ENCODE measurements at regions not wholly inside any gene's neighbourhood (a gene's known extent, or its start where the extent isn't known, plus 50 kb on each side); places are given as distances from the start of the nearest gene placed in this dataset.

DNA sequence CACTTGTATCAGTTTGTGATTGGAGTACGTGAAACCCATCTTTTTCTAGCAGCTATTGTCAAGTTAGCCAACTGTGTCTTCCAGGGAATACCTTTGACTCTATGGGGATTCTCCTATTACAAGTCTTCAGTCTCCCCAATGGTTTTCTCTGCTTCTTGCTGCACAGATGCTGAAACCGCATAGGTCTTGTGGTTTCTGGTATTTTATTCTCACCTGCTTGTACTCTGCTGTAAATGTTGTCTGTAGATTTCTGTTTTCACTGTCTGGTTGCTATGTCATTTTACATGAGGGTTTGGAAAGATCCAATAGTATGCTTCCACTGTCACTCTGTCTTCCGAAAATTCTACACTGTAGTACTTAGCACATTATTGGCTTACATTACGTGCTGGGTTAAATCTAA, 1196.9 kb upstream of the C9orf72 start:
- H3K27me3 Mint-ChIP-seq, result no peaks in the 10 kb centered on the region
- H3K36me3 Mint-ChIP-seq (ENCODE audit: low read depth), result no peaks in the 10 kb centered on the region
- H3K4me3 Mint-ChIP-seq, result no peak overlapping the region
- DNase-seq, result no peak
- no peaks in the 10 kb centered on the region for H3K9me3 Mint-ChIP-seq
- no peak overlapping the region for H3K27ac Mint-ChIP-seq
- H3K4me1 Mint-ChIP-seq (ENCODE audit: low read depth), result no peaks in the 10 kb centered on the region

DNA sequence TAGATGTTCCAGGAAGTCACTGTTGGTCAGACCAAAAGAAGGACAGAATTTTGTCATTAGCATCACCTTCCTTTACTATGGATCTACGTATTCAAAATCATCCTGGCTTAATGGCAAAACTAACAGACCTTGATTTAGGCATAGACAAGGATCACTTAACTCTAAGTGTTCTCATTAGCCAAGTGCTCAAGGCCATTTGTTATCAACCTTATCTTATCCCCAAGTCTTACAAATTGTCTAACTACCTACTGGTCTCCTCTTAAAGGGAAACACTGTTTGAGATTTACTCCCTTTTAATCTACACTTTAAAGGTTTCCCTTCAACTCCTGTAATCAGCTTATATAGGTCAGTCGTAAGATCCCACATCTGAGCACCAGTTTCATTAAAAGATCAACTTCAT, 1197.5 kb upstream of the C9orf72 start:
- no peak for DNase-seq
- H3K36me3 Mint-ChIP-seq (ENCODE audit: low read depth), result no peaks in the 10 kb centered on the region
- no peaks in the 10 kb centered on the region for H3K4me1 Mint-ChIP-seq (ENCODE audit: low read depth)
- no peak overlapping the region for H3K27ac Mint-ChIP-seq
- H3K4me3 Mint-ChIP-seq, result no peak overlapping the region
- H3K27me3 Mint-ChIP-seq, result no peaks in the 10 kb centered on the region
- no peaks in the 10 kb centered on the region for H3K9me3 Mint-ChIP-seq

DNA sequence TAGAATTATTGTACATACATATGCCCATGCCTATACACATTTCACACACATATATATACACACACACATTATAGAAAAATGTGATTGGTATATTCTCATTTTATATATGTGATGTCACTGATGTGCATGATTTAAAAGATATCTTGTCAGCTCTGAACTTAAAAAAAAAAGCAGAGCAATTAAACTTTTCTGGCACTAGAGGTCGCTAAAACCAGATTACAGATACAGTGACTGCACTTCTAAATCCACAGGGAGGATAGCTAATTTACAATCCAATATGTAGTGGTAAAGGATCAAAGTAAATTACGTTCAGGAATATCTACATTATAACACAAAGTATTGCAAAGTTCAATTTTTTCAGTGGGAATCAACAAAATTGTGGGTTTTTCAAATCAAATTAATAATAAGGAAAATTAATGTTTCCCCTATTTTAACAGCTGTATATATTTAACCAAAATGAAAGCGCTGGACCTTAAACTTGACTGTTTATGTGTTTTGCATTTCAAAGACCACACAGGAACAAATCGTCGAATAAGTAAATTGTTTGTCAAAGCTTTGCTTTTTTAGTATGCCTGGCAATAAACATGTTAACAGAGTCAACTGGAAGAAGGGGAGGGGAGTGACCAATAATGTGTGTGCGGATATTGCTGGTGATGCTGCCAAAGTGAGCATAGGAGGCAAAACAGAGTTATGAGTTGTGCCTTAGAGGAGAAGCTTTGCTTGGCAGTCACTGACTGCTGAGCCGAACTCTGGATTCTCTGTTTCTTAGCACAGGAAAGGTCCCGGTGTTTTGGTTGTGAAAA, 1201.4 kb upstream of the C9orf72 start:
- Mint-ChIP-seq H3K4me1 (ENCODE audit: low read depth) (no peaks in the 10 kb centered on the region), H3K36me3 (ENCODE audit: low read depth) (no peaks in the 10 kb centered on the region), H3K4me3 (no peak overlapping the region), H3K27me3 (no peaks in the 10 kb centered on the region), H3K9me3 (no peaks in the 10 kb centered on the region), H3K27ac (no peak overlapping the region)
- no peak for DNase-seq

DNA sequence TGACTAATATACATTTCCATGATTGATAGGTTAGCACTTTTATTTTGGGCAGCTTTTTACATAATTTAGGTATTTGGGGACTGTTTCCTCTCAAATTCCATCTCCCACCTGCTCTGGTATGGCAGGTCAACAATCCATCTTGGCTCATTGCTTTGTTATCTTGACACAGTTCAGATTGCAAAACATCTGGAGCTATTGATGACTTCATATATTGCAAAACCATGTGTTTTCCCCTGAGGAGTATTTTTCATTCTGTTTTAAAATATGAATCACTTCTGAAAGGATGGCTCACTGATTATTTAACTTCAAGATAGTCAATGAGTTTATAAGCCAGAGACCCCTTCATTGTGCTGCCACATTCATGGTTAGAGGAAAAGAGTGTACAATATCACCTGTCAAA, 1206.0 kb upstream of the C9orf72 start:
- Mint-ChIP-seq H3K27me3 (no peaks in the 10 kb centered on the region), H3K4me1 (ENCODE audit: low read depth) (no peaks in the 10 kb centered on the region), H3K36me3 (ENCODE audit: low read depth) (no peaks in the 10 kb centered on the region), H3K27ac (no peak overlapping the region), H3K4me3 (no peak overlapping the region), H3K9me3 (no peaks in the 10 kb centered on the region)
- DNase-seq, result no peak

DNA sequence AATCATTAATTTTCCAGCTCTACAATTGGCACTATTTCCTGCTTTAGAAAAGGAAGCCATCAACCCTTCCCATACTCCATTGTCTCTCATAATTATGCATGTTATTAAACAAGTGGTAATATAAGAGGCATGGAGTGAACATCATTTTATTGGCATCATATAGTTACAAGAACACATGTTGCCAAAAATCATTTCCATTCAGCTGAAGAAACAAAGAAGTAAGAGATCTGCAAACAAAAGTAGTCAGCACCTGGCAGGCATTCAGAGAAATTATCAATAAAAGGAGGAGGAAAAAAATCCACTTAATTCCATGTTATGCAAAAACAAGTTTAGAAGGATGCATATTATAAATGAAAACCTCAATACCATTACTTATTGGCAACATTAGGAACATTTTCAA, 1208.2 kb upstream of the C9orf72 start:
- no peaks in the 10 kb centered on the region for H3K9me3 Mint-ChIP-seq
- H3K27me3 Mint-ChIP-seq, result no peaks in the 10 kb centered on the region
- H3K27ac Mint-ChIP-seq, result no peak overlapping the region
- DNase-seq, result no peak
- H3K4me1 Mint-ChIP-seq (ENCODE audit: low read depth), result no peaks in the 10 kb centered on the region
- H3K36me3 Mint-ChIP-seq (ENCODE audit: low read depth), result no peaks in the 10 kb centered on the region
- no peak overlapping the region for H3K4me3 Mint-ChIP-seq

DNA sequence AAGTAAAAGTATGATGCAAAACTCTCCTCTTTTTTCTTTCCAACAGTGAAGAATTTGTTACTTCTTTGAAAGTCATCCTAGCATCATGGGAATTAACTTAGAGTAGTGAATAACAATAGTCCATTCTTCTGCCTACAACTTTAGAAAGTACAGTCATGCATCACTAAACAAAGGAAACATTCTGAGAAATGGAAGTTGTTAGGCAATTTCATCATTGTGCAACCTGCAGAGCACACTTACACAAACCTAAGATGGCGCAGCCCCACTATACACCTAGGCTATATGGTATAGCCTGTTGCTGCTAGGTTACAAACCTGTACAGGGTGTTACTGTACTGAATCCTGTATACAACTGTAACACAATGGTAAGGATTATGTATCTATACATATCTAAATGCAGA, 1209.3 kb upstream of the C9orf72 start:
- DNase-seq, result no peak
- Mint-ChIP-seq H3K9me3 (no peaks in the 10 kb centered on the region), H3K36me3 (ENCODE audit: low read depth) (no peaks in the 10 kb centered on the region), H3K4me3 (no peak overlapping the region), H3K27me3 (no peaks in the 10 kb centered on the region), H3K4me1 (ENCODE audit: low read depth) (no peaks in the 10 kb centered on the region), H3K27ac (no peak overlapping the region)

DNA sequence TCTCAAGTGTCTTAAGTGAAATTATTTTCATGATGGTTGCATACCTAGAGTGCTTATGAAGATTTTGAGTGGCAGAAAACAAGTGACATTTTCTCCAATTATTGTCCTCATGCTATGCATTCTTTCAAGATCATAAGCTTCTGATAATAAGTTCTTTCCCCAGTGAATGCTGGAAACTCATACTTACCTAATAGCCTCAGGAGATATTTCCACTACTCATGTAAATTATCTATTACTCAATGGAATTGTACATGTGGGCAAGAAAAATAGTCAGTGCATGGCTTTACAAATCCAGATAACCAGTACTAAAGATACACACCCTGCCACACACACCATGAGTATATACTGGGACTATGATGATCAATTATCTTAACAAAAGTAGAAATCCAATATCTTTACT, 1219.4 kb upstream of the C9orf72 start:
- H3K9me3 Mint-ChIP-seq, result peaks cover 4% of the 10 kb centered on the region
- H3K4me1 Mint-ChIP-seq (ENCODE audit: low read depth), result no peaks in the 10 kb centered on the region
- no peak overlapping the region for H3K27ac Mint-ChIP-seq
- no peaks in the 10 kb centered on the region for H3K27me3 Mint-ChIP-seq
- no peaks in the 10 kb centered on the region for H3K36me3 Mint-ChIP-seq (ENCODE audit: low read depth)
- no peak for DNase-seq
- no peak overlapping the region for H3K4me3 Mint-ChIP-seq

DNA sequence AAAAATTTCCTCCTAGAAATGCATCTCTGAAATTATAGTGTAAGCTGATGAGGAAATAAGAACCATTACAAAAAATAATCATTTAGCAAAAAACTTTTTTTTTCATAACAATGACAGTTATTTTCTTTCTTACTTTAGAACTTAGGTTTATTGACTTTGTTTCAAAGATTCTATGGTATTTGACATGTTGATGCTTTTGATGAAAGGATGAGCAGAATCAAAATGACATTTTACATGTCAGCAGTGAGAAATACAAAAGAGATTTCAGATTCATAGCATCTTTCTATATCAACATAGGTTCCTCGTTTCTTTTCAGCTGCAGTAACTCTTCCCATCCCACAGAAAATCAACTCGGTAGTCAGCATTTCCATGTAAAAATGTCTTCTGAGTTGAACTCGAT, 1226.6 kb upstream of the C9orf72 start:
- Mint-ChIP-seq H3K36me3 (ENCODE audit: low read depth) (no peaks in the 10 kb centered on the region), H3K9me3 (peaks cover 2% of the 10 kb centered on the region), H3K4me1 (ENCODE audit: low read depth) (no peaks in the 10 kb centered on the region), H3K4me3 (no peak overlapping the region), H3K27me3 (no peaks in the 10 kb centered on the region), H3K27ac (no peak overlapping the region)
- DNase-seq, result no peak

DNA sequence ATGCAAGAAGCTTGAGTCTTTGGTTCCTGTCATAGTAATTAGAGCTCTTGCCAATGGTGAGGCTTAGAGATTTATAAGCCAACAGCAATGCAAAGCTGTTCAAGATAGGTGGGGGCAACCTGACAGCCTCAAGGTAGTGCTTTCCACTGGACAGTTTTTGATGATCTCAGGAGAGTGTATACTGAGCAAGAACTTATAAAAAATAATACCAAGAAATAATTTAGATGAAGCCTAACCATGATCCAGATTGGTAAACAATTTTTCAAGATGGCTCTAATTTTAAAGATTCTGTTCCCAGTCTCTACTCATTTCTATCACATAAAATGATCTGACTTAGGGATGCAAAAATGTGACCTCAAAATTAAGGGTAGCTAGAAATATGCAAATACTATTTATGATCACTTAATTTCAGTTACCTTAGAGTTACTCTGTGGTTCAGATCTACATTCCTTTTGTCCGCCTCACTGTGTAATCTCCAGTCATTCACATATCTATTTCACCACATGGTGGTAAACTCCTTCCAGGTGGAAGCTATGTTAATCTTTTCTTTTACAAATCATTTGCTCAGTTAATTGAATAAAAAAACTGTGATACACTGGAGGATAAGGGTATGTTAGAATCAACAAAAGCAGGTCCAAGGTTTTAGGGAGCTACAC, 1228.0 kb upstream of the C9orf72 start:
- Mint-ChIP-seq H3K27ac (no peak overlapping the region), H3K36me3 (ENCODE audit: low read depth) (no peaks in the 10 kb centered on the region), H3K27me3 (no peaks in the 10 kb centered on the region), H3K4me3 (no peak overlapping the region), H3K9me3 (no peaks in the 10 kb centered on the region), H3K4me1 (ENCODE audit: low read depth) (no peaks in the 10 kb centered on the region)
- DNase-seq, result no peak

DNA sequence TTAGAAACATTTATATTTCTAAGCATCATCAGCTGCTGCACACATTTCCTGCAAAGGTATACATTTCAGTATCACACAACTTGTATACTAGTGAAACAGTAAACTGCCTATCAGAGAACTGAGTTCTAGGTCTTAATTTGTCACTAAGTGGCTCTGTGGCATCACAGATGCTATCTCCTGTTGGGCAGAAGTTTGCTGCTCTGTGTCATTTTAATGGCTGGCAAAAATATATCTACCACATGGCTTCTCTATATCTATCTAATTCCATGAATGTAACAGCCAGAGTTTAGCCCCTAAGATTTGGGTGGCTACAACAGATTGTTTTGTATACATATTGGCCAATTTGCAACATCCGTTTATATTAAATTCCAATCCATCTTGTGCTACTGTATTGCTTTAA, 1231.9 kb upstream of the C9orf72 start:
- DNase-seq, result no peak
- no peak overlapping the region for H3K27ac Mint-ChIP-seq
- H3K4me3 Mint-ChIP-seq, result no peak overlapping the region
- H3K36me3 Mint-ChIP-seq (ENCODE audit: low read depth), result no peaks in the 10 kb centered on the region
- no peaks in the 10 kb centered on the region for H3K4me1 Mint-ChIP-seq (ENCODE audit: low read depth)
- H3K27me3 Mint-ChIP-seq, result no peaks in the 10 kb centered on the region
- H3K9me3 Mint-ChIP-seq, result peaks cover 2% of the 10 kb centered on the region

DNA sequence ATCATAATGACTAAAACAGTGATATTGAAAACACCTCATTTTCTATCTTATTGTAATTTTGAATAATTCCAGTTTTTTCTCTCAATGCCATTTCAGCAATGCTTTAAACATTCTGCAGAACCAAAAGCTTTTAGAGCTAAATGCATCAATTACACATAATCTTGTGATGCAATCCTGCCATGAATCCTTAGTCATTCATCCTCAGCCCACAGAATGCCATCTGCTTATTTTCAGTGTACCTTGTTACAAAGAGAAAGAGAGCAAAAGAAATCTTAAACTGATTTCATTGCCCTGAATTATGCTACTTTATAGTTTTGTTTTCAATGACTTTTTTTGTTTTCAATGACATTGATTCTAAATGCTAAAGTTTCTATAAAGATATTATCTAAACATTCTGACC, 1234.8 kb upstream of the C9orf72 start:
- Mint-ChIP-seq H3K4me3 (no peak overlapping the region), H3K9me3 (peaks cover 2% of the 10 kb centered on the region), H3K36me3 (ENCODE audit: low read depth) (no peaks in the 10 kb centered on the region), H3K4me1 (ENCODE audit: low read depth) (no peaks in the 10 kb centered on the region), H3K27ac (no peak overlapping the region), H3K27me3 (no peaks in the 10 kb centered on the region)
- DNase-seq, result no peak

DNA sequence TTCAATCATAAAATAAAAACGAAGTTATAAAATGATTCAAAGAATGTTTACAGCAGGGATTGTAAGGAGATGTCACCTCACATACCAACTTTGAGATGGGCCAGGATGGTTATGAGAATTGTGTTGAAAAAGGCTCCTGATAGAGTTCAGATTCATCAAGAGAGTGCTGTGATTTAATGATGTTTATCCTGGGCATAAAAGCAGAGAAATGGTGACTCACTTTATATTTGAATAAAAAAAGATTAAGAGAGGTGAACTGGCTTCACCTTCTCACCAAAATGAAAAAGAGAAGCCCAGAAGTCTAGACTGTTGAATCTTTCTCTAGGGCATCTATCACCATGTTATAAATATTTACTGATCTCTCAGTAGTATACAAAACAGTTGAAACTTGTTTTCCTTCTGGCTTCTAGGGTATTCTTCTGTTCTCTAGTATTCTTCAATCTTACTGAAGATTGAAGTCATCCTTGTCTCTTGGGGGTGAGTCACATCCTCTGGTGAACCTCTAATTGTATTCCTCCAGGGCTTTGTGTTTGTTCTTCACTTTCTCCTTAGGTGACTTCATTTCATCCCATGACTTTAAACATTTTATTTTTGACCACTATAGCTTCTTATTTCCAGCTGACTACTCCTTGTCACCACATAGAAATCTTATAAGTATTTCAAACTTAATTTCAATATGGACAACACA, 1237.3 kb upstream of the C9orf72 start:
- peaks cover 4% of the 10 kb centered on the region for H3K9me3 Mint-ChIP-seq
- no peak for DNase-seq
- H3K27ac Mint-ChIP-seq, result no peak overlapping the region
- H3K27me3 Mint-ChIP-seq, result no peaks in the 10 kb centered on the region
- H3K36me3 Mint-ChIP-seq (ENCODE audit: low read depth), result no peaks in the 10 kb centered on the region
- no peak overlapping the region for H3K4me3 Mint-ChIP-seq
- no peaks in the 10 kb centered on the region for H3K4me1 Mint-ChIP-seq (ENCODE audit: low read depth)

DNA sequence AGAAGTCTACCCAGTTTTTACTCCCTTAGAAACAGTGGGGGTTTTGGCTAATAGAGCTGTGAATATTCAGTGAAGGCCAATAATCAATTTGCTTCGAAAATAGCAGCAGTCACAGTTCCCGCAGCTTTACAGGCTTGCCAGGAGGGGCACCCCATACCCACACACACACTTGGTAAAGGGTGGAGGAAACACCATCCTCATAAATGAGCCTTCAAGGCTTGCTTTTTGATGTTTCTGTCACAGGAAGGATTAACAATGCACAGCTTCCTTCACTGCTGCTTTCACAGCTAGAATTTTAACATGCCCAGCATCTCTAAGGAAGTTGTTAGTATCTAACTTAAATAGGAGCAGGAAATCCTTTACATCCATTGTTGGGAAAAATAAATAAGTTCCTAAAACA, 1247.5 kb upstream of the C9orf72 start:
- Mint-ChIP-seq H3K27me3 (no peaks in the 10 kb centered on the region), H3K27ac (no peak overlapping the region), H3K36me3 (ENCODE audit: low read depth) (no peaks in the 10 kb centered on the region), H3K4me3 (no peak overlapping the region), H3K9me3 (peaks cover 2% of the 10 kb centered on the region), H3K4me1 (ENCODE audit: low read depth) (no peaks in the 10 kb centered on the region)
- no peak for DNase-seq

DNA sequence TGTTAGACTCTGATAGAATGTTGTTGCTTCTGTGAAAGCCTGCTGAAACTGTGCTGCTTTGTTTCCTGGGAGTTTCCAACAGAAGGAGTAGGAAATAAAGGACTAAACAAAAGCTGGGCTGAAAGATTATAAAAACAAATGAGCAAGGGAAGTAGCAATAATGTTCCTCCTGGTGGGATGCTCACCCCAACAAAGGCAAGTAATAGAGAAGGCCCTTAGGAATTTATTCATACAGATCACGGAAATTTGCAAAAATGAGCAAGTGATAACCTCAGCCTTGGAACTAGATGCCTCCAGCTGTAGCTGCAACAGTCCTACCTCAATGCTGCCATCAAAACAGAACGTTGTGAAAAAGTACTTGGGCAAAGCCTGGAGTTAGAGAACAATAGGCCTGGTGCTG, 1248.0 kb upstream of the C9orf72 start:
- H3K9me3 Mint-ChIP-seq, result peaks cover 2% of the 10 kb centered on the region
- no peak overlapping the region for H3K4me3 Mint-ChIP-seq
- no peaks in the 10 kb centered on the region for H3K36me3 Mint-ChIP-seq (ENCODE audit: low read depth)
- H3K27ac Mint-ChIP-seq, result no peak overlapping the region
- no peaks in the 10 kb centered on the region for H3K27me3 Mint-ChIP-seq
- H3K4me1 Mint-ChIP-seq (ENCODE audit: low read depth), result no peaks in the 10 kb centered on the region
- DNase-seq, result no peak

DNA sequence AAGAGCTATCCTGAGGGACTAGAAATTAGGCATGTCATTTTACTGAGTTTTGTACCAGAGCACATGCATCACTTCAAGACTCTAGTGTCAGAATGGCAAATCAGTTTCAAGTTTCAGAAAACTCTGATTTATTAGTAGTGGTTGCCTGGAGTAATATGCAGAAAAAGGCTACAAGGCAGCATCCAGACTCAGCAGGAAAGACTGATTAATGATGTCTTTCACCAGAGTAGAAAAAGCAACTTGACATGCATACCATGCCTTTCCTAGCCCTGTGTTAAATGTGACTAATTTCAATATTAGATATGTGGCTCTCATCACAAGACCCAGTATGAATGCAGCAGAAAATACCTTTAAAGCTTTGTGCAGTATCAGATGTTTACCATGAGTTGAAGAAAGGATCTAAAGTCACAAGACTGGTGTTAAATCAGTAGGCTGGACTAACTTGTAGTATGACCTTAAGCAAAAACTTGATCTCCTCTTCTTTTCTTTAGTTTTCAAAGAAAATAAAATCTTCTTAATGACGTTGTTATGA, 1251.2 kb upstream of the C9orf72 start:
- no peak for DNase-seq
- no peak overlapping the region for H3K4me3 Mint-ChIP-seq
- peaks cover 2% of the 10 kb centered on the region for H3K9me3 Mint-ChIP-seq
- H3K4me1 Mint-ChIP-seq (ENCODE audit: low read depth), result no peaks in the 10 kb centered on the region
- H3K27ac Mint-ChIP-seq, result no peak overlapping the region
- no peaks in the 10 kb centered on the region for H3K27me3 Mint-ChIP-seq
- H3K36me3 Mint-ChIP-seq (ENCODE audit: low read depth), result no peaks in the 10 kb centered on the region

All from activated T-cell treated with anti-CD3 and anti-CD28 coated beads, Interleukin-2, amount 50 U/mL, for 24 hours (primary cell).